Right atrium auricular region (tissue), 2 donors: ENCODE measurements at regions not wholly inside any gene's neighbourhood (a gene's known extent, or its start where the extent isn't known, plus 50 kb on each side); places are given as distances from the start of the nearest gene placed in this dataset.

ENCODE experiments used
- DNase-seq: peaks from one replicate; pipeline ENCODE4 v3.0.0-alpha.2; 2019; ENCODE audit warnings: low spot score
- H3K27ac ChIP-seq, 2 donors: fragments of 200-600 bp; sonication (generic); 1 replicate in 1 of 2; 2 replicates in 1 of 2; pipeline ENCODE4 v1.5.1; 2016 to 2019
- H3K27me3 ChIP-seq, 2 donors: fragments of 200-600 bp; sonication (generic); one replicate each; pipeline versions ENCODE4 v1.5.1 to v1.6.0; 2017 to 2019
- H3K36me3 ChIP-seq: fragments of 200-600 bp; sonication (generic); one replicate; pipeline ENCODE4 v1.5.1; 2016
- H3K4me1 ChIP-seq, 2 donors: fragments of 200-600 bp; sonication (generic); one replicate each; pipeline versions ENCODE4 v1.5.1 to v1.6.0; 2017 to 2019
- H3K4me3 ChIP-seq, 2 donors: fragments of 200-600 bp; sonication (generic); 1 replicate in 1 of 2; 2 replicates in 1 of 2; pipeline ENCODE4 v1.5.1; 2017 to 2019; ENCODE audit warnings: mild to moderate bottlenecking in 1 of 2, moderate library complexity in 1 of 2
- H3K9me3 ChIP-seq, 2 donors: fragments of 200-600 bp; sonication (generic); one replicate each; pipeline ENCODE4 v1.5.1; 2019
- CTCF ChIP-seq, 2 donors: fragments of 200-600 bp; sonication (generic); IDR thresholded peaks; one replicate each; pipeline ENCODE4 v1.5.1; 2019; ENCODE audit warnings: antibody characterized with exemption in 2 of 2

GRCh38 chr20:4522310-4522709 lies 163.9 kb upstream of the PRNP start:
- H3K36me3 ChIP-seq = no peaks in the 10 kb centered on the region
- peaks cover 0 to under 1% of the 10 kb centered on the region in 2 donors for H3K9me3 ChIP-seq
- no peak for TF ChIP-seq CTCF (IDR thresholded peaks at IDR 0.05)
- H3K4me1 ChIP-seq = no peaks in the 10 kb centered on the region
- H3K27ac ChIP-seq = no peak overlapping the region
- no peaks in the 10 kb centered on the region for H3K27me3 ChIP-seq
- no peak for DNase-seq
- H3K4me3 ChIP-seq = no peak overlapping the region

- no peaks in the 10 kb centered on the region for H3K36me3 ChIP-seq
- H3K9me3 ChIP-seq = no peaks in the 10 kb centered on the region
- DNase-seq = no peak
- no peak overlapping the region for H3K27ac ChIP-seq
- no peaks in the 10 kb centered on the region for H3K27me3 ChIP-seq
- H3K4me1 ChIP-seq = no peaks in the 10 kb centered on the region
- no peak for TF ChIP-seq CTCF (IDR thresholded peaks at IDR 0.05)
- H3K4me3 ChIP-seq = no peak overlapping the region
Measured at GRCh38 chr20:4521170-4521968, 164.9 kb upstream of the PRNP start.

GRCh38 chr20:4519534-4519933 lies 166.7 kb upstream of the PRNP start:
- Histone ChIP-seq H3K27me3 (no peaks in the 10 kb centered on the region), H3K36me3 (no peaks in the 10 kb centered on the region), H3K9me3 (no peaks in the 10 kb centered on the region), H3K4me3 (no peak overlapping the region), H3K4me1 (no peaks in the 10 kb centered on the region), H3K27ac (no peak overlapping the region)
- no peak for DNase-seq
- TF ChIP-seq CTCF (IDR thresholded peaks at IDR 0.05) = peak in 1 of 2 donors; percentile 19

- TF ChIP-seq CTCF (IDR thresholded peaks at IDR 0.05) = no peak
- H3K4me1 ChIP-seq = no peaks in the 10 kb centered on the region
- no peak overlapping the region for H3K4me3 ChIP-seq
- no peaks in the 10 kb centered on the region for H3K27me3 ChIP-seq
- H3K27ac ChIP-seq = no peak overlapping the region
- no peaks in the 10 kb centered on the region for H3K9me3 ChIP-seq
- no peak for DNase-seq
- H3K36me3 ChIP-seq = no peaks in the 10 kb centered on the region
Measured at GRCh38 chr20:4516876-4517275, 169.4 kb upstream of the PRNP start.

GRCh38 chr20:4513720-4514119 lies 172.5 kb upstream of the PRNP start:
- Histone ChIP-seq H3K27me3 (no peaks in the 10 kb centered on the region), H3K9me3 (peaks cover 0 to 7% of the 10 kb centered on the region in 2 donors), H3K4me3 (no peak overlapping the region), H3K27ac (no peak overlapping the region), H3K4me1 (no peaks in the 10 kb centered on the region), H3K36me3 (no peaks in the 10 kb centered on the region)
- TF ChIP-seq CTCF (IDR thresholded peaks at IDR 0.05) = no peak
- no peak for DNase-seq
